HEK293 (cell line): ENCODE measurements at regions not wholly inside any gene's neighbourhood (a gene's known extent, or its start where the extent isn't known, plus 50 kb on each side); places are given as distances from the start of the nearest gene placed in this dataset.

Source experiments
- CTCF ChIP-seq: fragments of 450-650 bp; formaldehyde crosslinking; IDR thresholded peaks from 2 replicates; pipeline ENCODE4 v1.5.1; 2016; ENCODE audit warnings: missing biosample characterization, missing genetic modification characterization
- KLF8 ChIP-seq: fragments of 450-650 bp; formaldehyde crosslinking; IDR thresholded peaks from 2 replicates; pipeline ENCODE4 v1.5.1; 2016; ENCODE audit warnings: missing biosample characterization, missing genetic modification characterization
- MZF1 ChIP-seq: fragments of 450-650 bp; formaldehyde crosslinking; IDR thresholded peaks from 2 replicates; pipeline ENCODE4 v1.5.1; 2017; ENCODE audit warnings: missing biosample characterization, missing genetic modification characterization, borderline replicate concordance
- SETDB1 ChIP-seq: IDR thresholded peaks from one replicate; pipeline ENCODE4 v1.6.1; 2017; ENCODE audit warnings: mild to moderate bottlenecking, low read length, moderate library complexity, mixed read lengths; ENCODE audit not compliant: insufficient read length
- WT1 ChIP-seq: fragments of 450-650 bp; formaldehyde crosslinking; IDR thresholded peaks from 2 replicates; pipeline ENCODE4 v1.5.1; 2016; ENCODE audit warnings: missing biosample characterization, missing genetic modification characterization
- ZBTB11 ChIP-seq: fragments of 450-650 bp; formaldehyde crosslinking; conservative IDR thresholded peaks from 2 replicates; pipeline ENCODE4 v1.5.1; 2016; ENCODE audit warnings: low read depth, missing biosample characterization, missing genetic modification characterization
- ZFP41 ChIP-seq: fragments of 450-650 bp; formaldehyde crosslinking; IDR thresholded peaks from 2 replicates; pipeline ENCODE4 v1.5.1; 2016; ENCODE audit warnings: missing biosample characterization, missing genetic modification characterization, borderline replicate concordance
- ZNF394 ChIP-seq: fragments of 450-650 bp; formaldehyde crosslinking; IDR thresholded peaks from 2 replicates; pipeline ENCODE4 v1.5.1; 2016; ENCODE audit warnings: missing biosample characterization, missing genetic modification characterization, mild to moderate bottlenecking, moderate library complexity, borderline replicate concordance
- ZNF747 ChIP-seq: fragments of 450-650 bp; formaldehyde crosslinking; IDR thresholded peaks from 2 replicates; pipeline ENCODE4 v1.5.1; 2016; ENCODE audit warnings: missing biosample characterization, missing genetic modification characterization

- TF ChIP-seq ZNF394 (tag by site-specific recombination) (no peak), CTCF (tag by site-specific recombination) (no peak), ZNF747 (tag by site-specific recombination) (no peak), ZBTB11 (tag by site-specific recombination) (no peak), SETDB1 (no peak), KLF8 (no peak), WT1 (tag by site-specific recombination) (no peak), MZF1 (tag by site-specific recombination) (no peak), ZFP41 (tag by site-specific recombination) (no peak)
Measured at GRCh38 chr1:55959136-55959548, 620.2 kb downstream of the PLPP3 start.
